GM19467 (cell line): ENCODE measurements at regions not wholly inside any gene's neighbourhood (a gene's known extent, or its start where the extent isn't known, plus 50 kb on each side); places are given as distances from the start of the nearest gene placed in this dataset.
A peak's percentile ranks its signal among the peaks of the same experiment; 100 is the strongest.

Experiments used
- ATAC-seq: cut with Tn5 transposase; IDR thresholded peaks from one replicate; pipeline ENCODE4 v1.9.1; 2021; ENCODE audit warnings: mild to moderate bottlenecking, moderate library complexity; ENCODE audit not compliant: unreplicated experiment

GRCh38 chr2:45154144-45154543 is 144.9 kb upstream of the SIX2 start:
- ATAC-seq: no peak

- no peak for ATAC-seq
These were observed 143.9 kb upstream of the SIX2 start for GRCh38 chr2:45153121-45153520.

- ATAC-seq: no peak
These were observed 143.4 kb upstream of the SIX2 start for GRCh38 chr2:45152691-45153090.

- no peak for ATAC-seq
These were observed 136.0 kb upstream of the SIX2 start for GRCh38 chr2:45145073-45145899.

- ATAC-seq: peak; percentile 53
These were observed 132.9 kb upstream of the SIX2 start for GRCh38 chr2:45141883-45142866.

GRCh38 chr2:45140675-45141074 is 131.4 kb upstream of the SIX2 start:
- no peak for ATAC-seq

GRCh38 chr2:45138904-45139303 is 129.7 kb upstream of the SIX2 start:
- ATAC-seq: no peak

GRCh38 chr2:45137966-45138695 is 128.9 kb upstream of the SIX2 start:
- ATAC-seq: no peak

GRCh38 chr2:45134726-45135125 is 125.5 kb upstream of the SIX2 start:
- no peak for ATAC-seq

GRCh38 chr2:45134014-45134413 is 124.8 kb upstream of the SIX2 start:
- ATAC-seq: no peak

- no peak for ATAC-seq
These were observed 123.3 kb upstream of the SIX2 start for GRCh38 chr2:45132551-45132950.

- ATAC-seq: no peak
These were observed 122.3 kb upstream of the SIX2 start for GRCh38 chr2:45131587-45131986.

GRCh38 chr2:45130736-45131135 is 121.5 kb upstream of the SIX2 start:
- no peak for ATAC-seq

- no peak for ATAC-seq
These were observed 119.3 kb upstream of the SIX2 start for GRCh38 chr2:45128580-45128997.

- no peak for ATAC-seq
These were observed 118.6 kb upstream of the SIX2 start for GRCh38 chr2:45127891-45128290.

GRCh38 chr2:45127321-45127720 is 118.1 kb upstream of the SIX2 start:
- no peak for ATAC-seq

GRCh38 chr2:45125232-45125631 is 116.0 kb upstream of the SIX2 start:
- no peak for ATAC-seq

GRCh38 chr2:45124456-45124855 is 115.2 kb upstream of the SIX2 start:
- no peak for ATAC-seq

GRCh38 chr2:45123521-45124191 is 114.4 kb upstream of the SIX2 start:
- no peak for ATAC-seq

GRCh38 chr2:45123065-45123464 is 113.8 kb upstream of the SIX2 start:
- no peak for ATAC-seq
